Hematopoietic multipotent progenitor cell treated with erythropoietin and hydrocortisone succinate and interleukin-3 and kit ligand, for 15 days (in vitro differentiated cells): ENCODE measurements at regions not wholly inside any gene's neighbourhood (a gene's known extent, or its start where the extent isn't known, plus 50 kb on each side); places are given as distances from the start of the nearest gene placed in this dataset.
"Not testable (repeated sequence)": the region's sequence is repeated elsewhere in the genome, so short reads cannot be mapped to it uniquely, and the experiment has no call there.

Source experiments
- DNase-seq: peaks from one replicate; pipeline ENCODE4 v3.0.0-alpha.2; 2015; ENCODE audit warnings: low spot score

DNA sequence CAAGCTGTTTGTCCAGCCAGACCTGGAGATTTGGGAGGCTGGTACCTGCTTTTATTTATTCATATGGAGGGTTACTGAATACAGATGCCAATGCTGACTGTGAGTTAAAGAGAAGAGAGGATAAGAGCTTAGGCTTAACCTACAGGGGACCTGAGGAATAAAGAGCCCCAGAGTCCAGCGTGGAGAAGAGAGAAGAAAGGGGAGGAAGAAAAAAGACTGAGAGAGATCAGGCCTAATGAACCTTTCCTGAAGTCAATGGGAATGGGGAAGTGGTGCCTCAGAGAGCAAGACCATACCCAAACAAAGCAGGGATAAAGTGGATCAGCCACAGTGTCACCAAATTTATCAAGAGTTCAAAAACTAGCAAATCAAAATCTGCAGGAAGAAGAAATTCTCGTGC, 348.6 kb upstream of the KCNH7 start:
- no peak for DNase-seq

DNA sequence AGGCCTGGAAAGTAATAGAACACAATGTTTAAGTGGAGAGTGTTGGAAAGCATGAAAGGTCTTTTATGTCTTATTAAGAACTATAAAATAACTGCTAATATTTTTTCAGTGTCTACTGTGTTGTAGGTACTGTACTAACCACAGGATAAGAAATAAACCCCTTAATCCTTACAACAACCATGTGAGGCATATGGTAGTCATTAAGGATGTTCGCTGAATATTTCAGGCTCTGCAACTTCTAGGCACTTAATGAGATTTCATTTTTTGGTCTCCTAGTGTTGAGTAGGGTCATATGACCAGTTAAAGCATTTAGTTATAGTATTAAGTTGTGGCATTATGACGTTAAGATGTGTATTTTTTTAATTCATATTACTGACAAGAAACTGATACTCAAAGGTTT, 346.6 kb upstream of the KCNH7 start:
- no peak for DNase-seq

DNA sequence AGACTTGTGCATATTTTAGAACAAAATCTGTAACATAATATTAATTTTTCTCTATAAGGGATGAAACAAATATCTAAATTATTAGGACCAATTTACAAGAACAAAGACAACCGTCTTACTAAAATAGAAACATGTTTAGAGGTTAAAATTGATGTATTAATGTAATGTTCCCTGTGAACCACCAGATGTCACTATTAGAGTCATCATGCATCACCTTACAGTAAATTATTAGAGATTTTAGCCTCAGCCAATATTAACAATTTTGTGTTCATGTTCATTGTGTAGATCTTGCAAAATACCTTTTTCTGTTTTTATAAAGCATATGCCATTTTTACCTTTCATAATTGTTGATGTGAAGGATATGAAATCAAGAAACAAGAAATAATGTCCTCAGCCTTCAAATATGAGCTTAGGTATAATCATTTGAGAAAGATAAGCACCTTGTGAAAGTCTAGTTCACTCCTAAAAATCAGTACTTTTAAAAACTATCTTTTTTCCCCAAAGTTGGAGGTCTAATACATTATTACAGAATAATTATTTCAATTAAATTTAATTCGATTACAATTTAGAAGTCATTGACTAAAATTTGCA, 344.3 kb upstream of the KCNH7 start:
- DNase-seq = no peak

DNA sequence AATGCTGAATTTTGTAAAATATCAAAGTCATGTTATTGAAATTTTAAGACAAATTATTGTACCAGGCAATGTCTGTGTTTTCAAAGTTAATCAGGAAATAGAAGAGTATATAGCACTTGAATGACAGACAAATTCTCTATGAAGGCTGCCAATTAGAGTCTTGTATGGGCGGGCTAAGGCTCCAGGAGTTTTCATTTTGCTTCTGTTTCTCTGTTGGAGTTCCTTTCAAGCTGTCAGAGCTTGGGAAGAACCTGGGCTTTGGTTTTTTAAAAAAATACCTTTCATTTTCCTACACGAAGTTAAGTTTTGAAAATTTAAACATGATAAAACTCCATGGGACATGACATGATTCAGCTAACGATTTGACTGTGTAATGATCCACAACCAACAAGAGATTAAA, 339.0 kb upstream of the KCNH7 start:
- no peak for DNase-seq

DNA sequence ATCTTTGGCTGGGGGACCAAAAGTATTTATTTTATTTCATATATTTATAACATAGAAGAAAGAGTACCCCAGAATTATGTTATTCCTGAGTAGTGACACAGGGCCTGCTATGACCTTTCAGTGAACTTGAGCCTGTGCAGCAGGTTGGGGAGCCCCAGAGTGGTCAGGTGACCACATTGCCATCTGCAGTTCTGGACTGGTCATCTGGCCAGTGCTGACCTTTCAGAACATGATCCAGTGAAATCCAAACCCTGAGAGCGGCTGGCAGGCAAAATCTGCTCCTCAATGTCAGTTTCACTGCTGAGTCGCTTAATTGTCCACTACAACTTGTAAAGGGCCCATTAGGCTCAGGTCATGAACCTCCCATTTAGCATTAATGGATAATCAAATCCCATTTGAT, 336.7 kb upstream of the KCNH7 start:
- no peak for DNase-seq

DNA sequence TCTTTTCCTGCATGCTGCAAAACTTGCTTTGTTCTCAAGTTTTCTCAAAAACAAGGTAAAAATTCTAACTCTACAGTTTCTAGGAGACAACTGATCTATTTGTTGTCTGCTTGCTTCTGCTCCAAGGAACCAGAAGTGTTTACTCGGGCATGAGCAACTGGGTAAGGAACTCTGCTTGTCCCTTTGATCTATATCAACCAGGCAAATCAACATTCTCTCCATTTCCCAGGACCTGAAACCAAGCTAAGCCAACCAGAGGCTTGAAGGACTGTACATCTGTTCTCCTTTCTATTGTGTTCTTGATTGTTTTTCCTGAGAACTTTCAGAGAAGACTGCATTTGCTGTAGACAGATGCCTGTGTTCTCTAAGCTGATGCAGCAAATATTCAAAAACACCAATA, 335.0 kb upstream of the KCNH7 start:
- DNase-seq = no peak

DNA sequence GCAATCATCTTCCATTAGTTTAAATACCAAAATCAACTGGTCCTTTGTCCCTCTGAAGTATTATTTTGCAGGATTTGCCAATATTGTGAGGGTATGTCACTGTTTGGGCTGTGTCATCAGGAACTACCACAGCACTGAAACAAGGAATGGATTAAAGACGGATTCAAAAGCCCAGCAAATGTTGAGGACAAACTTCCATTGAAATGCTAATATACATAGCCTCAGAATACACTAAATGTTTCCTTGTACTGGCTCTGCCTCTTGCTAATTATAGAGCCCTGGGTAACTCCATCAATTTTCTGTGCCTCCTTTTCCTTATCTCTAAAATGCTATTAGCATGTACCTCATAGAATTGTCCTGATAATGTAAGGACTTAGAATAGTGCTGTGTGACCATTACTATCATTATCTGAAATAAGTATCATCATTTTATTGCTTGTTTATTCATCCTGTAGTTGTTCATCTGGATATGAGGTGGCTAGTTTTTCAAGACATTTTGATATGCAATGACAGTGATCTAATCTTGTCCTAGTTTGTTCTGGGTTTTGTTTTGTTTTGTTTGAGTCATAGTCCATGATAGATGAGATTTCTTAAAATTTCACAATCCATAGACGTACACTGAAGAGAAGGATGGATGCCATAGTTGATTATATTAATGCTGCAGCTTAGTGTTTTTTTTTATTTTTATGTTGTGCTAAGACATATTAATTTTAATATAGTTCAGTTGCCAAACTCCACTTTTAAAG, 333.4 kb upstream of the KCNH7 start:
- DNase-seq = no peak

DNA sequence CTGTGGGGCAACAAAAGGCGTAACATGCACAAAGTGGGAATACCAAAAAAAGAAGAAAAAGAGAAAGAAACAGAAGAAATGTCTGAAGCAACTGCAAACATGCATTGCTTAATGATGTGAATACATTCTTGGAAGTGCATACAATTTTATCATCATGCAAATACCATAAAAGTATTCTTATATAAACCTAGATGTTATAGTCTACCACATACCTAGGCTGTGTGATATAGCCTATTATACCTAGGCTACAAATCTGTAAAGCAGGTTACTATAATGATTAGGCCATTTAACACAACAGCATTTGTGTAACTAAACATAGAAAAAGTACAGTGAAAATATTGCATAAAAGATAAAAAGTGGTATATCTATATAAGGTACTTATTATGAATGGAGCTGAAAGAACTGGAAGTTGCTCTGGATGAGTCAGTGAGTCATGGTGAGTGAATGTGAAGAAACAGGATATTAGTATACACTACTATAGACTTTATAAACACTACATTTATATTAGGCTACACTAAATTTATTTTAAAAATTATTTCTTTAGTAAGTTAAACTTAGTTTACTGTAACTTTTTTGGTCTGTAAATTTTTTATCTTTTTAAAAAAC, 319.4 kb upstream of the KCNH7 start:
- DNase-seq = no peak

DNA sequence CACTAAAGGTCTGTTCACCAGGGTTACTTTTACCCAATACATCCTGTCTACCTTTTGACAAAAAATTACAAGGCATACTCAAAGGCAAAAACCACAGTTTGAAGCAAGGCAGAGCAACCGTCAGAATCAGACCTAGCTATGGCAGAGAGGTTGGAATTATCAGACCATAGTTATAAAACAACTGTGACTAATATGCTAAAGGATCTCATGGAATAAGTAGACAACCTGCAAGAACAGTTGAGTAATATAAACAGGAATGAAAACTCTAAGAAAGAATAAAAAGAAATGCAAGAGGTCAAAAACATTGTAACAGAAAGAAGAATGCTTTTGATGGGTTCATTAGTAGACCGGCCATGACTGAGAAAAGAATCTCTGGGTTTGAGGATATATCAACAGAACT, 318.8 kb upstream of the KCNH7 start:
- no peak for DNase-seq

DNA sequence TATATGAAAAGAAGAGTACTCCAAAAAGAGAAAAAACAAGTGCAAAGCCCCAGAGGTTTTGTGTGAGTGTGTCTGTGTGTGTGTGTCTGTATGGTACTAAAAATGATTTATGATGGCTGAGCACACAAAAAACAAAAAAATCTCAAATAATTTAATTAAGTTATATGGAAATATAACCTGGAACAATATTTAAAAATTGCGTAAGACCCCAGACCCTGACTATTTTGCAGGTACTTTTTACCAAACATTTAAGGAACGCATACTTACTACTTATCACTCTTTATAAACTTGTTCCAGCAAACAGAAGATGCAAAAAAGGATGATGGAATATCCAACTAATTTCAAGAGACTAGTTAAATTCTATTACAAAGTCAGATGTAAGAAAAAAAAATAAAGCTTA, 317.4 kb upstream of the KCNH7 start:
- DNase-seq = no peak

DNA sequence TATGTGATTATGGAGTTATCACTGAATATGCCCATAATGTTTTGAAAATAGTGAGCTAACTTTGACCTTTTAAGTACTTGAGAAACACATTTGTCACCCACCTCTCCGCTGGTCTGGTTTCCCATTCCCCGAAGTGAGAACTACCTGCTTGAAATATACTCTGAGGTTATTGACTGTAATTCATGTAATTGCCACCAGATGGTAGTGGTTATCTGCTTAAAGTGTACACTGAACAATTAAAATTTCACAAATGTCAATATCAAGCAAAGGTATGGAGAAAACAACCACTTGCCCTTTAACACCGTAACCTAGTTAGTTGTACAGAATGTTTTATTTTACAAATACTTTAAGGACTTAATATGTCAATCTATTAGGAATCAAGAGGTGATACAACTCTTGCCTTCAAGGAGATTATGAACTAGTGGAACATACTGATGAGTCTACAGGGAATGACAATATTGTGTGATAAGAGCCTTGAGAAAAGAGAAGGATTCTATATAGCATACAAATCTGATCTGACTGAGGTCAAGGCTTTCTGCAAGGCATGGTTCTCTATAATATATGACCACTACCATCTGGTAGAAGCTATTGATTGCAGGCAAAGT, 316.8 kb upstream of the KCNH7 start:
- no peak for DNase-seq

DNA sequence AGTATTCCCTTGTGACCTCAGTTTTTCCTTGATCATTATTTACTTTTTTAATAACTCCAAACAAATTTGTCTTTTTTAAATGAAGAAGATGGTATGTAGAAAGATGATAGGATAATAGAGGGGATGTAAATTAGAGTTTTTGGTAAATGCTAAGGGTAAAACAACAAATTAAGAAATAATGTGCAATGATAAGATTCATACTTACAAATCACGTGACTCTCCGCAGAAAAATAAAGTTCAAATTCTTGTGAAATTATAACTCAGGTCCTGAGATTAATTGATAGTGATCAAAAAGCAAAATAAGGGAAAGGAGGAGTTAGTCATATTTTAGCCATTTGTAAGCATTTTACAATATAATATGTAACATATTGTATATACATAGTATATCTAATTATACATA, 304.1 kb upstream of the KCNH7 start:
- no peak for DNase-seq

DNA sequence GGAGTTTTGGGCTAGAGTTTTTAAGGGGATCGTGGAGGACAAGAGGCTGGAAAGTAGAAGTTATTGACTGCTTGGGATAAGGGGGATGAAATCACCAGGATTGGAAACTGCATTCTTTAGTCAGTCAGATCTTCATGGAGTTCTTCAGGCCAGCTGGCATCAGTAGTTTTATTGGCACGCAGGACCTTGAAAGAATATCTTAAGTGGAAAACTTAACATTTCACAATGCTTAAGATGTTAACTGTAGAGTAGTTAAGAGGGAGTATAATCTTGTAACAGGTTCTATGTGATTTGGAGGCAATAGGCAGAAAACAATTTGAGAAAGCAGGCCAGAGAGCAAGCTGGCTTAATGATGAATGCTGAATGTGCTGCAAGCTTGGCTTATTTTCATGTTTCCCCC, 300.4 kb upstream of the KCNH7 start:
- no peak for DNase-seq

DNA sequence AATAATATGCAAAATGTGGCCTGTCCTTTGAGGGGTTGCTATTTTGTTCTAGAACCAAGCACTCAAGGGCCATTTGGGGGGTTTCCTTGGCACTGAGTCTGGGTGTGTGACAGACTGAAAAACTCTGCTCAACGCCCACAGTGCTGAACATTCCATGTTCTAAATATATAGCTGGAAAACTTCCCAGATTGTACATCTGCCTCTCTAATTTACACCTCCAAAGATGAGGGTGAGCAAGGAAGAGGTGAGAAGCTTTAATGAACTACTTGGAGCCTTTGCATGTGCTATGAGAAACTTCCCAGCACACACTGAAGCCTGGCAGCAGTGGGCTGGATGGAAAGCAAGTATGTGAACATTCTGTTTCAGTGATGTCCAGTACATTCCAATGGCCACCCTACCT, 296.7 kb upstream of the KCNH7 start:
- DNase-seq = no peak

DNA sequence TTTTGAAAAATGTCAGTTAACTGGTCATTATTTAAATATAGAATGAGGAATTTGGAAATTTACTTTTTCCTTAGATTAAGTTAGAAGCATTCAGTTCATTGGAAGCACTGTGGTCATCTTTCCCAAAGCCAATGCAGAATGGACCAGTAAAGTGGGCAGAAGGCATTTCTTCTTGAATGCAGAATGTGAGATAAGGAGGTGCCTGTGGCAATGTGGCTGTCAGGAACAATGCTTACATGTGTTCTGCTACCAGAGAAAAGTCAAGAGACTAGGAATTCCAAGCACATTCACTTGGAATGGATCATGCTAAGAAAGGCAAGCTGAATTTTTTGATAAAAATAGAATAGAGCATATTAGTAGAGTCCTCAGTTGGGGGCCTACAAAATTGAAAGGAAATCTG, 295.0 kb upstream of the KCNH7 start:
- DNase-seq = no peak

DNA sequence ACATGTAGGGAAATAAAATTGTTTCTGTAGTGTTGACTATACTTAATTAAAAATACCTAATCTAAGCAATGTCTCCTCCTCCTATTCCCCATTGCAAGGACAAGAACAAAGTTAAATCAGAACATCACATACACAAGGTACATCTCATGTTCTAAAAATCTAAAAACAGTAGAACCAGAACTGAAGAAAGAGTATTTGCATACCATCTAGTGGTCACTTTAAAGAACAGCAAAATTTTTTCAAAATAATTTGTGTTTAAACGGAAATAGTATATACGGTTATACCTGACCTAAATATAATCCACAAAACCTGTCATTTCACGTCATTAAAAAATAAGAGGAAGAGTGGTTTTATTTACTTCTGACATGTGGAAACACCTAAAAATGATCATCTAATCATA, 294.3 kb upstream of the KCNH7 start:
- no peak for DNase-seq

DNA sequence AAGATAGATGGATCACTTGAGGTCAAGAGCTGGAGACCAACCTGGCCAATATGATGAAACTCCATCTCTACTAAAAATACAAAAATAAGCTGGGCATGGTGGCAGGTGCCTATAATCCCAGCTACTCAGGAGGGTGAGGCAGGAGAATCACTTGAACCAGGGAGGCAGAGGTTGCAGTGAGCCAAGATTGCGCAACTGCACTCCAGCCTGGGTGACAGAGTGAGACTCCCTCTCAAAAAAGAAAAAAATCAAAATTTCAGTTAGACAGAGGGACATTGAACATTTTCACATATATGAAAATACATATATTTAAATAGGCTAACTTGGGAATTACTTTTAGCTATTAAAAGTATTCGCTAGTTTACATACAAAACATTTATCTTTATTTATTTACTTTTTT, 293.6 kb upstream of the KCNH7 start:
- not testable (repeated sequence) for DNase-seq

DNA sequence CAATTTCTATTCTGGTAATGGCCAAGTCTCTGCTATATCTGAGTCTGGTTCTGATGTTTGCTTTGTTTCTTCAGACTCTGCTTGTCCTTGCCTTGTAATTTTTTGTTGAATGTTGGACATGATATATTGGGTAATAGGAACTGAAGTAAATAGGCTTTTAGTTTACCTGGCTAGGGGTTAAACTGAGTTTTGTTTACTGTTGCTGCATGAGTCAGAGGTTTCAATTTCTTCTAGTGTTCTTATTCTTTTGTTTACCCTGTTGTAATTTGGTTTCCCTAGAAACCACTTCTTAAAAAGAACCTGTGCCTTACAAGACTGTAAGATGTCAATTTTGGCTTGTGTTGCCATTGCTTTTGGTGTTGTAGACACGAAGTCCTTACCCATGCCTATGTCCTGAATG, 285.0 kb upstream of the KCNH7 start:
- DNase-seq = no peak

DNA sequence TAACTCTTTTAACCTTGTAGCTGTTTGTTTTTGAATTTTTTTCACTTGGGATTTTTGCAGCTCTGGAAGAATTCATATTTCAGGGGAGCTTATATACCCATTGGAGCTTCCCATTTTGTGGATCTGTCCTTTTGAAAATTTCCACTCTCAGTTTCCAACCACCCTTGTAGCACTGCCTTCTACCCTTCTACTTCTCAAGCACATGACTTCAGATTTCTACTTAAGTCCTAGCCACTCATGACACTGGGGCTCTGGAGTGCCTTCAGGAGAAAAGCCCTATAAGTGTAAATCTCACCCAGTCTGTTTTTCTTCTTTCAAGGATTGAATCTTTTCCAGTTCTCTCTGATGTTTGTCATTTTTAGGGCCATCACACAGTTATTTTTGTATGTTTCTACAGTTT, 283.7 kb upstream of the KCNH7 start:
- no peak for DNase-seq

DNA sequence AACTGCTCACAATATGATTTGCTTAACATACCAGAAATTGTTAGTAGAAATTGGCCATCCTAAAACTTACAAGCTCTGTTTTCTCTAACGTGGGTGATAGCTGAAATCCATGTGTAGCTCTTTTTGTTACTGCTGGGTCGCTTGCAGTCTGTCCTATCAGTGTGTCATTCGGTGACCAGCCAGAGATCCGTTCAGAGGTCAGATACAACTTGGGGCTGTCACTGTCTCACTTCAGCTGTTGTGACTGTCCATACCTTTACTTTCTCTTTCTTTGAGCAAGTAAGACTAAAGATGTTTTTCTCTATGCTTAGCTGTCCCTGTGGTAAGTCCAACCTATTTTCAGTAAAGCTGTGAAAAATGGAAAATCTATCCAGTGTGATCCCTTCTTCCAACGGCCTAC, 282.9 kb upstream of the KCNH7 start:
- DNase-seq = no peak

DNA sequence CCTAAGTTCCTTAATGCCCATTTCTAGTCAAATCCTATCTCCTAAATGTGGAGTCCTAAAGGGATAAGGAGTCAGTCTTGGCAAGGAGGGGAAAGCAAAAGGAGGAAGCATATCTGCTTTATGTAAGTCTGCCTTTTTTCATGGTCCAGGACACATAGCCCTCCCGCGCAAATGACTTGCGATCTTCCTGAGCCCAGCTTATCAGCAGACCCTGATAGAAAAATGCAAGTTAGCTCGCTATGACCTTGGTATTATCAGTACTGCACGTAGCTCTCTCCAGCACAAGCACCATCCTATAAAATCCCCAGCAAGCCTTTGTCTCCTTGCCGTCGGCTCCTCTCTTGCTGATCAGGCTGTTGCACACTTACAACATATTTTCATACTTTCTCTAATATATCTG, 281.4 kb upstream of the KCNH7 start:
- DNase-seq = no peak

DNA sequence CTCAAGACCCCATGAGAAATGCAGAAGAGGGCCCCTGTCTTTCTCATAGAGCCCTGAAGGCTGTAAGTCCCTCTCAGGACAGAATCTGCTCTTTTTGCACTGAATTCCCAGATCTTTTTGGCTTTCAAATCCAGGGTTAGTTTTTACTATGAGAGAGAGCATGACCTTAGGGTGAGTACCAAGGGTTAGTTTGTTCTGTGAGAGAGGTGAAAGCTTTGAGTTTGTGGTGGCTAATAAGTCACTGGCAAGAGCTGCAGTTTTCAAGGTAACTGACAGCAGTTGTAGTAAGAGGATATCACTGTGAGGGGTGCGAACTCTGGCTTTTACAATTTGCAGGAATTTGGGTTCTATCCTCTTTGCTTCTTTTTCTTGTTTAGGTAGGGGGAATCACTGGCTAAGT, 248.4 kb upstream of the KCNH7 start:
- DNase-seq = no peak

DNA sequence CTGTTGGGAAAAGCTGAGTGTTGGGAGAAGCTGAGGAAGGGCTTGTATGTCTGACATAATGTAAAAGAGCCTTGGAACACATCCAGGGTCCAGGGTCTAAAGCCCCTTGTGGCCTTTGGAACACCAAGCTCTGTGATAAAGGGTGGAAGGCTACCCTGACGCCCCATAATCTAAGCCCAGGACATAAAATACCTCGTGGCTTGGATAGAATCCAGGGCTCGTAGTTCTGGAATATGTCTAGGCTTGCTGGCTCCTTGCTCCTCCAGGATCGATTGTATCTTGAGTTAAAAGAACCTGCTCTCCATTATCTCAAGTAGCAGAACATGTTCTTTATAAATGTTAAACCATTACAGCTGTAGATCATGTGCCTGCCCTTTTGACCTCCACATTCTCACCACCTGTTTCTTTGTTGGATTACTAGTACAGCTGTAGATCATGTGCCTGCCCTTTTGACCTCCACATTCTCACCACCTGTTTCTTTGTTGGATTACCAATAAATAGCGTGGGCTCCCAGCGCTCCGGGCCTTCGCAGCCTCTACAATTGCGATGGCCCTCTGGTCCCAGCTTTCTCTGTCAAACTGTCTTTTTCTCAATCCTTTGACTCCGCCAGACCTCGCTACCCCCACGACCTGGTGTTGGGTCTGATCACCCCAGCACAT, 246.9 kb upstream of the KCNH7 start:
- DNase-seq = not testable (repeated sequence)
